ENCODE measurements at regions not wholly inside any gene's neighbourhood (a gene's known extent, or its start where the extent isn't known, plus 50 kb on each side); places are given as distances from the start of the nearest gene placed in this dataset.
A peak's percentile ranks its signal among the peaks of the same experiment; 100 is the strongest.

DNA sequence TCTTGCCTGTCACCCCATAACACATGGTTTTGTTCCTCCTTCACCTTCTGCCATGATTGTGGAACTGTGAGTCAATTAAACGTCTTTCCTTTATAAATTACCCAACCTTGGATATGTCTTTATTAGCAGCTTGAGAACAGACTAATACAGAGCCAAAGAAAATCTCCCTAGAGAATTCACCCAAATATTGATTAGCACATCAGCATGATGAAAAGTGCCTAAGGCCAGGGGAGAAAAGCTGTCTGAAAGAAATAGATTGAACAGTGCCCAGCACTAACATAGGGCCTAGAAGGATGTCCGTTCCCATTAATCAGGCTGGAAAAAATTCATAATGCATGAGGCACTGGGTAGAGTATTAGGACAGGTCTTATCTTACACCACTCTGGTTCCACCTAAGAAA, 111.9 kb upstream of the CALN1 start:
- H3K36me3 ChIP-seq: no peaks in the 10 kb centered on the region
- no peaks in the 10 kb centered on the region for H3K9me3 ChIP-seq
- no peak overlapping the region for H3K4me3 ChIP-seq
- intact Hi-C loops (cut with DNase I; ENCODE audit: low total_unique reads): no loop called here
- no peaks in the 10 kb centered on the region for H3K27me3 ChIP-seq
- no peak for TF ChIP-seq POLR2A (IDR thresholded peaks at IDR 0.05)
- TF ChIP-seq, protein P1, sequence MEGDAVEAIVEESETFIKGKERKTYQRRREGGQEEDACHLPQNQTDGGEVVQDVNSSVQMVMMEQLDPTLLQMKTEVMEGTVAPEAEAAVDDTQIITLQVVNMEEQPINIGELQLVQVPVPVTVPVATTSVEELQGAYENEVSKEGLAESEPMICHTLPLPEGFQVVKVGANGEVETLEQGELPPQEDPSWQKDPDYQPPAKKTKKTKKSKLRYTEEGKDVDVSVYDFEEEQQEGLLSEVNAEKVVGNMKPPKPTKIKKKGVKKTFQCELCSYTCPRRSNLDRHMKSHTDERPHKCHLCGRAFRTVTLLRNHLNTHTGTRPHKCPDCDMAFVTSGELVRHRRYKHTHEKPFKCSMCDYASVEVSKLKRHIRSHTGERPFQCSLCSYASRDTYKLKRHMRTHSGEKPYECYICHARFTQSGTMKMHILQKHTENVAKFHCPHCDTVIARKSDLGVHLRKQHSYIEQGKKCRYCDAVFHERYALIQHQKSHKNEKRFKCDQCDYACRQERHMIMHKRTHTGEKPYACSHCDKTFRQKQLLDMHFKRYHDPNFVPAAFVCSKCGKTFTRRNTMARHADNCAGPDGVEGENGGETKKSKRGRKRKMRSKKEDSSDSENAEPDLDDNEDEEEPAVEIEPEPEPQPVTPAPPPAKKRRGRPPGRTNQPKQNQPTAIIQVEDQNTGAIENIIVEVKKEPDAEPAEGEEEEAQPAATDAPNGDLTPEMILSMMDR (IDR thresholded peaks at IDR 0.05): no peak
- no peak for DNase-seq
- no peak overlapping the region for H3K27ac ChIP-seq
- no peaks in the 10 kb centered on the region for H3K4me1 ChIP-seq

DNA sequence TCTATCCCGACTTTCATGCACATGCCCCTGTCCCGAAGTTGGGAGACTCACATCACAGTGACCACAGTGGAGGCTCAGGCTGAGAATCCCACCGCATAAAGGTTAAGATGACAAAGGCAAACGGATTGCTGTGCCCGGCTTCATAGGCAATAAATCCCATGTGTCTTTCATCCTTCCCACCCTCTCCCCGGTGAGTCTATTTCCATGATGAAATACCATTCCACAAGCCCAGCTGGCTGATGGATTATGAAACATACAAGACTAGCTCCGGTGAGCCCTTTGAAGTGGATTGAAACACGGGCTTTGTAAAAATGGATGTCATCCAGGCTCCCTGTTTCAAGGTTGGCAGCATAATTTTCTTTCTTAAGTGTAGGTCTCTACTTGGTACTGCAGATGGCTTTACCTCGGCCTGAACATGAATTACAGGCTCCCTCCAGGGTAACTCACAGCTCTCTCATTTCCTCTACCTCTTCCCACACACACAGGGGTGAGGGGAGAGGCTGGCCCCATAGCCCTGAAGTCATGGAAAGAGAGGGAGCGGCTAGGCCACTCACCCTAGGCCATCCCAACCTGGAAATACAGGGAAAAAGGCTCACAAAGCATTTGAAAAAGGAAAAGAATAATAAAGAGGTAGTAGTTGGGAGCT, 92.0 kb upstream of the CALN1 start:
- intact Hi-C loops (cut with DNase I; ENCODE audit: low total_unique reads): no loop called here
- no peaks in the 10 kb centered on the region for H3K4me1 ChIP-seq
- DNase-seq: no peak
- TF ChIP-seq, protein P1 (IDR thresholded peaks at IDR 0.05): no peak
- TF ChIP-seq POLR2A (IDR thresholded peaks at IDR 0.05): no peak
- no peaks in the 10 kb centered on the region for H3K27me3 ChIP-seq
- no peaks in the 10 kb centered on the region for H3K9me3 ChIP-seq
- no peak overlapping the region for H3K4me3 ChIP-seq
- H3K36me3 ChIP-seq: no peaks in the 10 kb centered on the region
- H3K27ac ChIP-seq: no peak overlapping the region

DNA sequence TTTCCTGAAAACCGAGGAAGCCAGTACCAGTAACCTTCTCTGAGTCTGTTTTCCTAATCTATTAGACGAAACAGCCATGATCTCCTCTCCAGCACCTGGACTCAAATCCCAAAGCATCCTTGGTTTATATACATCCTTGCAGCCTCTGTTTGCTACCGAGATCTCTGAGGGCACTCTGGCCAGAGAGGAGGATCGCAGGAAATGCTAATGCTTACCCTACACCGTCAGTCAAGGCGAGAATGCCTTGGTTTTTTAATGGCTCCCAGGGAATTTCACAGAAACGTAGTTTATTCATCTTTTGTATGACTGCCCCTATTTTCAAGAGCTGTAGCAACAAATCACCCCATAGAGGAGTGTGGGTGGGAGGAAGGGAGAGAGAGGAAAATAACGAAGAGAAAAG, 91.5 kb upstream of the CALN1 start:
- Histone ChIP-seq H3K27ac (no peak overlapping the region), H3K36me3 (no peaks in the 10 kb centered on the region), H3K9me3 (no peaks in the 10 kb centered on the region), H3K27me3 (peaks cover 0 to 1% of the 10 kb centered on the region in 2 donors), H3K4me1 (no peaks in the 10 kb centered on the region), H3K4me3 (no peak overlapping the region)
- intact Hi-C loops (cut with DNase I; ENCODE audit: low total_unique reads): no loop called here
- TF ChIP-seq, protein P1 (IDR thresholded peaks at IDR 0.05): no peak
- TF ChIP-seq POLR2A (IDR thresholded peaks at IDR 0.05): no peak
- no peak for DNase-seq

DNA sequence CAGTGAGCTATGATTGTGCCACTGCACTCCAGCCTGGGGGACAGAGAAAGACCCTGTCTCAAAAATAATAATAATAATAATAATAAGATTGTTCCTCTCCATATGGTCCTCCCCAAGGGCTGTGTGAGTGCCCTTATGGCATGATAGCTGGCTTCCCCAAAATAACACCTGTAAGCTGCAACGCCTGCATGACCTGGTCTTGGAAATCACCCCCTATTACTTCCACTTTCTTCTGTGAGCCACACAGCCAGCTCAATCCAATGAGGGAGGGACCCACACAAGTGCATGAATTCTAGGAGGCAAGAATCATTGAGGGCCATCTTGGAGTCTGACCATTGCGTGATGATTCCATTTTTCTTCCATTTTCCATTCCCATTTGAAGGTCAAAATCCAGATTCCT, 82.7 kb upstream of the CALN1 start:
- Histone ChIP-seq H3K36me3 (no peaks in the 10 kb centered on the region), H3K4me3 (no peak overlapping the region), H3K9me3 (no peaks in the 10 kb centered on the region), H3K27me3 (peaks cover 0 to 5% of the 10 kb centered on the region in 2 donors), H3K27ac (no peak overlapping the region), H3K4me1 (no peaks in the 10 kb centered on the region)
- intact Hi-C loops (cut with DNase I; ENCODE audit: low total_unique reads): no loop called here
- no peak for TF ChIP-seq POLR2A (IDR thresholded peaks at IDR 0.05)
- DNase-seq: no peak

DNA sequence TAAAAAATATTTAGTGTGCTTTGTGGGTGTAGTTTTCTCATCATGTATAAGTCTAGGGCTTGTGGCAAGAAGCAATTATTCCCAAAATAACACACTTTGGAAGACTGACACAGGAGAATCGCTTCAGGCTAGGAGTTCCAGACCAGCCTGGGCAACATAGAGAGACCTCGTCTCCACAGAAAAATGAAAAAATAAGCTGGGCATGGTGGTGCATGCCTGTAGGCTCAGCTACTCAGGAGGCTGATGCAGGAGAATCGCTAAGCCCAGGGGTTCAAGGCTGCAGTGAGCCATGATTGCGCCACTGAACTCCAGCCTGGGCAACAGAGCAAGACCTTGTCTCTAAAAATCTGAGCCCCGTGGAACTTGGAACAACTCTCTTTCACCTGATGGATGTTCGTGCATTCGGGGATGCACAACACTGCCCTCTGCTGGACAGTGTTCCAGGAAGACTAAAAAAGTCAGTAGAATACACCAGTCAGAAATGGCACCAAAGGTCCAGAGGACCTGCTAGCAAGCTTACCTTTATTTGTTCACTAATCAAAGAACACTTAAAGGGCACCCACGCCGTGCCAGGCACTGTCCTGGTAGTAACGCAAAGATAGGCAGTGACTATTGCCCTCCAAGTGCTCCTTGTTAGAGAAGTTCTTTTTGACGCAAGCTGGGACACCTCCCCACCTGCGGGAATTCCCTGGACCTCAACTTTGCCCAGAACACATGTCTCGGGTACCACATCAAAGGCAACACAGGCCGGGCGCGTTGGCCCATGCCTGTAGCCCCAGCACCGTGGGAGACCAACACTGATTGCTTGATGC, 81.9 kb upstream of the CALN1 start:
- H3K27ac ChIP-seq: no peak overlapping the region
- H3K4me1 ChIP-seq: no peaks in the 10 kb centered on the region
- intact Hi-C loops (cut with DNase I; ENCODE audit: low total_unique reads): no loop called here
- DNase-seq: no peak
- no peak overlapping the region for H3K4me3 ChIP-seq
- no peaks in the 10 kb centered on the region for H3K36me3 ChIP-seq
- peaks cover 0 to 5% of the 10 kb centered on the region in 2 donors for H3K27me3 ChIP-seq
- TF ChIP-seq, protein P1 (IDR thresholded peaks at IDR 0.05): peak in 3 of 4 experiments; percentile 8 to 33 (median 26)
- TF ChIP-seq POLR2A (IDR thresholded peaks at IDR 0.05): no peak
- no peaks in the 10 kb centered on the region for H3K9me3 ChIP-seq
